Caki2 (cell line): ENCODE measurements at regions not wholly inside any gene's neighbourhood (a gene's known extent, or its start where the extent isn't known, plus 50 kb on each side); places are given as distances from the start of the nearest gene placed in this dataset.

Experiments used
- DNase-seq: peaks from one replicate; pipeline ENCODE4 v3.0.0-alpha.2; 2015; ENCODE audit warnings: low read depth
- in situ Hi-C: cut with HindIII; loops from 2 replicates; pipeline ENCODE4 v1.10.0; 2016; ENCODE audit warnings: low sequenced_read_pairs, low pct_unique_long_range_greater_than_20kb, mixed read lengths

DNA sequence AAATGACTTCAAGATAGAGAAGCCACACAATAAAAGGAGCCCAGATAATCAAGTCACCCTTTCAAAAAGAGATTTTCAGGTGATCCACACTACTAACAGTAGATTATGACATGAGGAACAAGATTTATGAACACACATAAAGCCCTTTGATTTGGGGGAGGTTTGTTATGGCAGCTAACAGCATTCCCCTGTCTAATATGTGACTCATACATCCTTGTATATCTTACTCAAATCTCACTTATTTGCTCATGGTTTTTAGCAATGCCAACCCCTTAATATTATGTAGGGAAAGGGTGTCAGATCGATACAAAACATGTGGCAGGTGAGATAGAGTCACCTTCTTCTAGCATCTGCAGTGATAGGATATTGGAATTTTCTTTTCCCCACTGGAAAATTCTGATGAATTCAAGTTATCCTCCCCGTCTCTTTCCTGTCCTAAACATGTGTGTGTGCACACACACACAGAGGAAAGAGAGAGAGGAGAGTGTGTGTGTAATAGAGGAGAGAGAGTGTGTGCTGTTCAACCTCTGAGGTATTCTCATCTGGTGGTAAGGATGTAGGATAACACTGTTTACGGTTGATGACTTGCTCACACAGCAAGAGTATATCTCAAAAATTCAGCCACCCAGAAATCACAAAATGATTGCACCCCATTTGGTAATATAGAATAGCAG, 319.9 kb downstream of the KCNC2 start:
- peak; percentile 79 for DNase-seq
- in situ Hi-C loops, result no loop called here

DNA sequence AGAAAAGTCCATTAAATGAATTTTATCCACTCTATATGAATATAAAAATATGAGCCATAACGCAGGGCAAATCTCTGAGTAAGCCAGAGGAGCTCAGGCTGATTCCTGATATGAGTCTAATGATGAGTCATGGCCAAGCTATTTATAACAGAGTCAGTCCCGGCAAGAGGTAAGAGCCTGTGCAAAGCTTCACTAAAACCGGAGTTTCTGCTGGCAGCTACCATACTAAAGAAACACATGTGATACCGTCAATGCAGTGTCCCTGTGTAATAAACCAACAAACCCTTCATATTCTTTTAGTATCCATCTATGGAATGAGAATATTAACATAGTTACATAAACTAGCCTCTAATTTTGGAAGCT, 319.4 kb downstream of the KCNC2 start:
- in situ Hi-C loops, result no loop called here
- peak; percentile 81 for DNase-seq

DNA sequence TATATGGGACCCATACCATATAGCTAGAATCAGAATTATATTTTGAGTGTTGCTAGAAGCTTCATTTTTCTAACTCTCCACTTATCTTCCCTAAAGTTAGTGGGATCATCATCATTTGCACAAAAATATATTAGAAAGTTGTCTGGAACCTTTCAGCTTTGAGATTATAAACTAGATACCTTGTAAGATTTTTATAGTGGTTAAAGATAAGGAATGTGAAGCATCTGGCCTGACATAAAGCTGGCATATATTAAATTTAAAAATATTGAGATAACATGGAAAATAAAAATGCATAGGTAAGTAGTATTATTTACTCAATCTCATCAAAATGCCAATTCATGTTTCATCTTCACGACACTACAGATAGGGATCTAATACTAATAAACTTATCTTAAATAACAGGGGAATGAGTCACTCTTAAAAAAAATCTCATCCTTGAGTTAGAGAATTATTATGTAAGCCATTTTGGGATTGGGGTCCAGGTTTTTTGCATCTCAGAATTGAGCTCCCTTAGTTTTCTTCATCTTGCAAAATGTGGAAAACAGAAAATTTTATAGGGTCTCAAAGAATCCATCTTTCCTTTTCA, 318.5 kb downstream of the KCNC2 start:
- no peak for DNase-seq

DNA sequence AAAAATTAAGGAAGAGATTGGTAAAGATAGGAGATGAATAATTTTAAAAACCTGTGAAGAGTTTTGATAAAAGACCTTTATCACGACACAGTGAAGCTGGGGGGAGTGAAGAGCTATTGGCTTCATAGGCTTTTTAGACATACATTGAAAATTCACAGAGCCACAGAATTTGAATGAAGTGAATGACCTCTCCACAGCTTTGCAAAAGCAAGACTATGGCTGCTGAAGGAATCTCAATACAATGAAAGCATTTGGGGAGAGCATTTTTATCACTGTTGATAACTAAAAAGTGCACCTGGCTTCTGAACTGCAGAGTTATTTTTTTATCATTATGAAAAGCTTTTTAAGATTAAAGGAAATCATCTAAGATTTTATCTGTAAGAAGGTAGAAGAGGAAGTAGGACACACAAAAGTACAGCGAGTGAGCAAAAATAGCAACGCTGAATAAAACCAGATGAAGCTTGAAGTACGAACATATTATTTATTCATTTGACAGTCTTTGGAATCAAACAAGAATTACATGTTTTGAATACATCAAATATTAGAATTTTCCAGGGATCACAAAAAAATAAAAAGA, 317.5 kb downstream of the KCNC2 start:
- in situ Hi-C loops, result no loop called here
- DNase-seq, result no peak

More for the DNA sequence above, 318.5 kb downstream of the KCNC2 start:
- in situ Hi-C loops, result no loop called here

DNA sequence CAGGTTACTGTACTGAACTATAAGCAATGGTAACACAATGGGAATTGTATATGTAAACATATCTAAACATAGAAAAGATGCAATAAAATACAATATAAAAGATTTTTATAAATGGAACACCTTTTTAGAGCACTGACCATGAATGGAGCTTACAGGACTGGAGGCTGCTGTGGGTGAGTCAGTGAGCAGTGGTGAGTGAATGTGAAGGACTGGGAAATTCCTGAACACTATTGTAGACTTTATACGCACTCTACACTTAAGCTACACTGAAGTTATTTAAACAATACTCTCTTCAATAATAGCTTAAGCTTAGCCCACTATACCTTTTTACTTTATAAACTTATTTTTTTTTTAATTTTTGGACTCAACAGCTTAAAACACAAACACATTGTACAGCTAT, 313.5 kb downstream of the KCNC2 start:
- DNase-seq, result no peak
- in situ Hi-C loops, result no loop called here

DNA sequence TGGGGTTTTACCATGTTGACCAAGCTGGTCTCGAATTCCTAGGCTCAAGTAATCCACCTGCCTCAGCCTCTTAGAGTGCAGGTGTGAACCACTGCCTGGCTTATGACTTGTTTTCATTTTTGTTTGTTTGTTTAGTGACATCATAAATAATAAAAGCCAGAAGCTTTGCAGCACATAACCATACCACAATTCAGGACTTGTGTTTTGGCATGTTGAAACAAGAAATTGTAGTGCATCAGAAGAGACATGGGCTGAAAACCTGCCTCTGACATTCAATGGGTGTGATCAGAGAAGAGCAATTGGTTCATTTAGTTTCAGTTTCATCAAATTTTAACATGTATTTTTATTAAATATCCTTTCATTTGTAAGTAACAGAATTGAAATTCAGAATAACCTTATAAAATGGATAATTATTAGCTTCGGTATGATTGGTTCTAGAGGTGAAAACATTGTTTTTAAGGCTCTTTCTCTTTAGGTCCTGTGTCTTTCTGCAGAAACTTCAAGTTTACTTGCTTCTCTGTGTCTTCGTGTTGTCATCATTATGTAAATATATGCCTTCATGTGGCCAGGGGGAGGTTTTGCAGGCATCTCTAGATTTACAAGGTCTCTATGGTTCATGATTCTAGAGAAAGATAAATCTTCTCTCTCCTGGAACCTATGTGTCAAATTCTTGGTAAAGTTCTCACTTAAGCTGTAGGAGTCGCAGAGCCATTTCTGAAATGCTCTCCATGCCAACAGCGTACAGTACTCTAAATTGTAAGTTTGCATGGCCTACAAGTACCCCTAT, 312.0 kb downstream of the KCNC2 start:
- in situ Hi-C loops, result no loop called here

DNA sequence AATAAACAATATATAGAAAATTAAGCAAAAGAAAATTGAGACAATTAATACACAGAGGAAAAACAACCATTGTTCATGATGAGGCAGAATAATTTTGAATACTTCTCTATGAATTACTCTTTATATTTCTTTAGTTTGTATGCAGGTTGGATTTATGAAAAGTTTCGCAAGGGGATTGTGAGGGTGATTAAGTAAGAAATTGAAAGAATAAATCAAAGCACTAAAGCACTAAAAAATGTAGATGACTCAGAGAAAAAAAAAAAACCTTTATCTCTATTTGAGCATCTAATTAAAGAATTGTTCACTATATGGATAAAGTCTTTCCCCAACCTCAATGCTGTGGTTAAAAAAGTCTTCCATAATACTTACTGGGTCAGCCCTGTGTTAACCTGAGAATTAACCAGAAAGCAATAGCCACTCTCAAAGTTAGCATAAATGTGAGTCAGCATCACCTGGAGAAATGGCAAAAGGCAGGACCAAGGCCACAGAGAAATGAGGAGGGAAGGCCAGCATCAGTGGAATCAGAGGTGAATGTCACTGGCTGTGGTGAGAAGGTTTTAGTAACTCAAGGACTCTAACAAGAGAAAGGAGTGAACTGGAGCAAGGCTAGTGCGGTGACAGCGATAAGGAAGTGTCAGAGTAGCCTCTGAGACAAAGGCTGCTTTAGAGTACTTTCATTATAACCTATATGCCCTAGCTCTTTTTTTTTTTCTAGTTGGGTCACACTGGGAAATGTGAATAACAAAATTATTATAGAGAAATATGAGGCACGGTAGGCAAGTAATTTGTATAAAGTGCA, 310.4 kb downstream of the KCNC2 start:
- DNase-seq, result no peak
- in situ Hi-C loops, result no loop called here

More for the DNA sequence above, 312.0 kb downstream of the KCNC2 start:
- DNase-seq, result no peak

DNA sequence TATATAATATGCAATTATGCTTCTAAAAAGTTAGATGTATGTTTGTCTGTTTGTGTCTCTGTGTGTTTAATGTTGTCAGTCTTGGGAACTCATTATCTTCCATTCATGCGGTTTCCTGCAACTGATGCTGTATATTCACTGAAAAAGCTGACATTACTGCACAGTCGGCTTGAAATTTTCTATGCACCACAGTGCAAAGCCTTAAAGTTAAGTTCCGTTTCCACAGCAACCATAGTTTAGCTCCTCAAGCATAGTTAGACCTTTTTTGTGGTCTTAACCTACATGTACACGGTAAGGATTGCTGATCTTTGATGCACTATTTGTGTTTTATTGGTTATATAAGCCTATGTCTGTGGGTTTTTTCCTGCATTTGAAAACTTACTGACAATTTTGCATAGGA, 309.4 kb downstream of the KCNC2 start:
- no peak for DNase-seq
- in situ Hi-C loops, result no loop called here

DNA sequence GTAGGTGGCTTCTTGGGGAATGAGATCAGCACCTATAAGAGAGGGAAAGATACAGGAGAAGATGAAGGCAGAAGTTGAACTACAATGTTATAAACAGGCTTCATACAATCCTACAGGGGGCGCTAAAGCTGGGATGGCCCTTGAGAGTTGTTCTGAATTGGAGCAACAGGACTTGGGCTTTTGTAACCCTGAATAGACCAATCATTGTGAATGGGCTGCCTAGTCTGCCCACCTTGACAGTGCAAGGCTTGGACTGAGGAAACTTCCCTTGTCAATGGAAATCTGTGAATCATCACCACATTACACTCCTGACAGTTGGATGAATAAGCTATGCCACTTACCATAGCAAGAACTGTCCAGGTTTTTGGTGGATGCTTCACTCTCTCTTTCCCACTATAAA, 306.1 kb downstream of the KCNC2 start:
- in situ Hi-C loops, result no loop called here
- DNase-seq, result no peak

DNA sequence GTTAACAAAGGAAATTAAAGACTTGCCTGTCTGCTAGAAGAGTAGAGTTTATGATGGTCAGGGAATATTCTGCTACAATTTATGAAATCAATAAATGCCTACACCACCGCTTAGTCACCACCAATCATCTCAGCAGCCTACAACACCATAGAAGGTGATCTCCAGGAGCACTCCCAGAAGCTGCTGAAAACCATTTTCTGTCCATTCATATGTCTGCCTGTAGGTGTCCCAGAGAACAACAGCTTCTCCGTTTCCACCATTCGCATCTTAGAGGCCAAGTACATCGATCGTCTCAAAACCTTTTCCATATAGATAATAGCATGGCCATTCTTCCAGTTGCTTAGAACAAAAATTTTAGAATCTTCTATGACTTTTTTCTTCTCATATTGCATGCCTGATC, 303.4 kb downstream of the KCNC2 start:
- in situ Hi-C loops, result no loop called here
- DNase-seq, result no peak

DNA sequence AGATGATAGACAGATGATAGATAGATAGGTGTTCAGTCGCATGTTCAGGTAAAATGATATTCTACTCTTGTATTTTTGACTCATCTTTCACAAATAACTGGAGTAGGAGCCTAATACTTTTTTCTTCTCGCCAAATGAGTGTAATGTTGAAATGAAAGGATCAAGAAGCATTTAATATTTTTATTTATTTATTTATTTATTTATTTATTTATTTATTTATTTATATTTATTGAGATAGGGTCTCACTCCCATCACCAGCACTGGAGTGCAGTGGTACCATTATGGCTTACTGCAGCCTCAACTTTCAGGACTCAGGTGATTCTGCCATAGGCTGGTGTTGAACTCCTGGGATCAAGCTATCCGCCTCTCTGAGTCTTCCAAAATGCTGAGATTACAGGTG, 298.8 kb downstream of the KCNC2 start:
- no peak for DNase-seq
- in situ Hi-C loops, result no loop called here

DNA sequence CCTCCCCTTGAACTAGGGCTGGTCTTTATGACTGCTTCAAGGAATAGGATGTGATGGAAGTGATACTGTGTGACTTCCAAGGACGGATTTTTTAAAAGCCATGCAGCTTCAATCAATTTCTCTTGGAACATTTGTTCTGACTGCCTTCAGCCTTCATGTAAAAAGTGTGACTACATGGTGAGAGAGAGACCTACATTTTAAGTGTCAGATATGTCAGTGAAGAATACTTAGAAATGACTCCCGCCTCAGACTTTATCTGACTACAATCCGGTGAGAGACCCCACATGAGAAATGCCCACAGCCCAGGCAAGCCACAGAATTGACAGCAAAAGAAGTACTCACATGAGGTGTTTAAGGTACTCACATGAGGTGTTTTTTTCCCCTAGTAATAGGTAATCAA, 295.3 kb downstream of the KCNC2 start:
- DNase-seq, result no peak
- in situ Hi-C loops, result no loop called here

DNA sequence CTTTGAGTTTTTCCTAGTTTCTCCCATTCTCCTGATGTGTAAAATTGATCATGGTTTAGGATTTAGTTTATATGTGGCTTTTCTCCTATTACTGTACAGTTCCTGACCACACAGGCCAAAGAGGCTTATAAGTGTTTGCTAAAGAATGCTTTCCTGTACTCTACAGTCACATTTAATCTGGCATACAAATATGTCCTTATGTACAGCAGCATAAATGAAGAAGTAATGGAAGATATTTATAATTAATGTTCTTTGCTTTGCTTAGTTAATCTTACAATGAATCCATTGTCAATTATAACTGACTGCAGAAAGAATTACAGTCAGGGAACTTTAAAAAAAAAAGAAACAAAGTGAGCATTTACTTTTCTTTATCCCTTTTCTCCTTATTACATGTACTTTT, 293.9 kb downstream of the KCNC2 start:
- DNase-seq, result no peak
- in situ Hi-C loops, result no loop called here

DNA sequence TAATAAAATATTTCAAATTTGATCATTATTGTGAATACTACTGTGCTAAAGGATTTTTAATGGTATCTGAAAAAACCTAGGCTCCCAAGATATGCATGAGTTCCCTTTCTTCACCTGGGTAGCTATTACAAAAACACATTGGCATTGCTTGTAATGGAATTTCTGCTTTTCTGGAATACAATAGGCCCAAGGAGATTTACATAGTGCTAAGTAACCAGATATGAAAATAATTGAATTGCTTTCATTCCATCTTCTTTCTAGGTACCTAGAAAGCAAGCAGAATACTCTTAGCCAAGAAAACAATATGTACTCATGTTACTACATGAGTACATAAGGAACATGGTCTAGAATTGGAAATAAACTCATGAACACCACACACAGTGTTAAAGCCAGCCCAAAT, 291.9 kb downstream of the KCNC2 start:
- DNase-seq, result no peak
- in situ Hi-C loops, result no loop called here

DNA sequence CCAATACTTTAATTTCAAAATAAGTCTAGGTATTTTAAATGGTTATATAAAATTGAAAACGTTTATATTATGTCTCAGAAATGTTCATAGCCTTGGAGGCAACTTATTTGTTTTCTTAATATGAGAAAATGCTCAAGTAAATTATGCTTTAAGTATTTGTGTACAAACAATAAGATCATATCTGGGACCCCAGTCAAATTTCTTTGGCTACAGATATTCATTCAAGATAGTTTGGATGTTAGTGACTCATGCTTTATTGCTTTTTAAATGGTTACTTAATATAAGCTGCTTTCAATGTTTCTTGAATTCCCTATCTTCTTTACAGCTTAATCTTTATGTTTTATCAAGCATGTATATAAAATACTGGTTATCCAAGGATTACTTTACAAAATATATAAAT, 291.3 kb downstream of the KCNC2 start:
- no peak for DNase-seq
- in situ Hi-C loops, result no loop called here

DNA sequence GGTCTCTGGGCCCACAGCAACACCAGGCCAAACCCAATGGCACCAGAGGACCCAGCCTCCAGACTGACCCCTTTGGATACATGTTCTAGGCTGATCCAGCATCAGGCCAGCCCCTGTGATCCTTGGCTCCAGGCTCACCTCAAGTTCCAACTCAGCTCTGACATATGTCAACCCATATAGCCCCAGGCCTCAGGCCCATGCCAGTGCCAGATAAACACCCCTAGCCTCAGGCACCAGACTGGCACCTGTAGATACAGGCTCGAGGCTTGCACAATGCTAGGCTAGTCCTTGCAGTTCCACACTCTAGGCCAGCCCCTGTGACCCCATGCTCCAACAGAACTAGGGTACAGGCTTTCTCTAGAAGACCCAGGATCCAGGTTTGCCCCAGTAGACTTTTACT, 287.5 kb downstream of the KCNC2 start:
- in situ Hi-C loops, result no loop called here

DNA sequence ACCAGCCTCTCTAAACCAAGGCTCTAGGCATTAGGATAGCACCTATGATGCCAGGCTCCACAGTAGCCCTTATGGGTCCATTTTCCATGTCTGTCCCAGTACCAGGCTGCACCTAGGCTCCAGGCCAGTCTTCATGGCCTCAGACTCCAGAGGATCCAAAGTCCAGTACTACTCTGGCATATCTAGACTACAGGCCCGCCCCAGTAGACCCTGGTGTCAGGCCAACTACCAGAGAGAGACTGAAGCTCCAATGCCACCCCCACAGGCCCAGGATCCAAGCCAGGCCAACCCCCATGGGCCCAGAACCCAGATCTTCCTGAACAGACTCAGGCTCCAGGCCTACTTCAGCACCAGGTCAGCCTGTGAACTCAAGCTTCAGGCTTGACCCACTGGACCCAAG, 287.0 kb downstream of the KCNC2 start:
- no peak for DNase-seq
- in situ Hi-C loops, result no loop called here

More for the DNA sequence above, 287.5 kb downstream of the KCNC2 start:
- DNase-seq, result no peak

DNA sequence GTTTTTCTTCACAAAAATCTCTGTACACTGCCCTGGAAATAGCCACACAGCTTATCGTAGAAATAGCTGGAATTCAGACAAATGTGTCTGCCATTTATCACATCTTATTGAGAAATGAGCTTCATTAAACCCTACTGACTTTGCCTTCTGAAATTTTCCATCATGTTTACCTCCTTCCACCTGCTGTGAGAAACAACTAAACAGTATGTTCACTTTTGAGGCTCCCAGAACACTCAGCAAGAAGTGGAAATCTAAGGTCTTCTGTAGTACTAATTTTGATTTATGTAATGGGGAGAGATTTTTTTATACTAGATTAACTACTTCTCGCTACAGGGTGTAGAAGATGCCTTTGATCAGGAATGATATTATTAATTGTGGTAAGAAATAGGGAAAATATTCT, 268.0 kb downstream of the KCNC2 start:
- in situ Hi-C loops, result no loop called here
- no peak for DNase-seq

DNA sequence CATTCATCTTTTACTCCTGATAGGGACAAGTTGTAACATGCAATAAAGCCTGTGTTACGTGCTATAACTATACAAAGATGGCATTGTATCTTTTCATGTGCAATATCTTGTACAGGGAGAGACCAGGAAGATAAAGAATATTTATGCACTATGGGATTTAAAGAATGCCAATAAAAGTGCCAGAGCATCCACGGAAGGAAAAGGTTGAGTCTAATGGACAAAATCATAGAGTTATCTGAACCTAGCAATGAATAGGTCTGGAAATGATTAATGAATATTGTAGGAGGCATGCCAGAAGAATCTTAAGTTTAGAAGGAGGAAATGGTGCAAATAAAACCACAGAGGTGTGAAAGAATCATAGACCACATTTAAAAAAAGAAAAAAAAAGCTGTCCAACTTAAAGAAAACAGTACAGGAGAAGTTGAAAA, 263.9 kb downstream of the KCNC2 start:
- in situ Hi-C loops, result no loop called here
- DNase-seq, result peak; percentile 96
